Activated CD8-positive, alpha-beta memory T cell treated with anti-CD3 and anti-CD28 coated beads for 1 hour (primary cell): ENCODE measurements at regions not wholly inside any gene's neighbourhood (a gene's known extent, or its start where the extent isn't known, plus 50 kb on each side); places are given as distances from the start of the nearest gene placed in this dataset.
A peak's percentile ranks its signal among the peaks of the same experiment; 100 is the strongest.
"Not testable (repeated sequence)": the region's sequence is repeated elsewhere in the genome, so short reads cannot be mapped to it uniquely, and the experiment has no call there.

Experiments used
- DNase-seq, 2 donors: peaks; one replicate each; pipeline ENCODE4 v3.0.0-alpha.2; 2020; ENCODE audit warnings: low read depth in 1 of 2; ENCODE audit errors: extremely low read depth in 1 of 2

DNA sequence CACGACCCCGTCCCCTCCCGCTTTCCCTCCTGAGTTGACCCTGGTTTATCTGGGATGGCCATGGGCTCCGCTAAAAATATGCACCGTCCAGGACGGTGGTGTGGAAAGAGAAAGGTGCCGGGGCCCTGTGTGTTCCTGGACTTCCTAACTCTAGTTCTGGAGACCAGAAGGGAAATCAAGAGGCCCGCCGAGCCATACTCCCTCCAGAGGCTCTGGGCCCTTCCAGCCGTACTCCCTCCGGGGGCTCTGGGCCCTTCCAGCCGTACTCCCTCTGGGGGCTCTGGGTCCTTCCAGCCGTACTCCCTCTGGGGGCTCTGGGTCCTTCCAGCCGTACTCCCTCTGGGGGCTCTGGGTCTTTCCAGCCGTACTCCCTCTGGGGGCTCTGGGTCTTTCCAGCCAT is 168.5 kb downstream of the LAT start:
- not testable (repeated sequence) for DNase-seq

DNA sequence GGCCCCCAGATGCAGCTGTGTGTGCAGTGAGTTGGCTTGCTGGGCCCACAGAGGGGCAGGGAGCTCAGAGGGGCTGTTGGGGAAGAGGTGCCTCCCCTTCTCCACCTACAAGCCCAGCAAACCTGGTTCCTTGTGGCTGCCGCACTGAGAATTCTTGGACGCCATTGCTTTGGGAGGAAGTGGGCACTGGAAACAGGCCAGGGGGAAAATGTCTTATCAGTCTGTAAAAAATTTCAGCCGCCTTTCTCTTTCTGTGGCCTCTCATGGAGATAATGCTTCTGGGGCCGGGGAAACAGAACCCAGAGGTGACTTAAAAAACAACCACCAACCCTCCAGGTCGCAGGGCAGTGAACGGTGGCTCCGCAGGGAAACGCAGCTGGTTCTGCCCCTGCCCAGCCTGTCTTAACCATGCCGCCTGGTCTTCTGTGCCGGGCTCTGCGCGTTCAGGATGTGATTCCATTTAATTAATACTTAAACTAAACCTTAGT is 167.7 kb downstream of the LAT start:
- DNase-seq = not testable (repeated sequence)

DNA sequence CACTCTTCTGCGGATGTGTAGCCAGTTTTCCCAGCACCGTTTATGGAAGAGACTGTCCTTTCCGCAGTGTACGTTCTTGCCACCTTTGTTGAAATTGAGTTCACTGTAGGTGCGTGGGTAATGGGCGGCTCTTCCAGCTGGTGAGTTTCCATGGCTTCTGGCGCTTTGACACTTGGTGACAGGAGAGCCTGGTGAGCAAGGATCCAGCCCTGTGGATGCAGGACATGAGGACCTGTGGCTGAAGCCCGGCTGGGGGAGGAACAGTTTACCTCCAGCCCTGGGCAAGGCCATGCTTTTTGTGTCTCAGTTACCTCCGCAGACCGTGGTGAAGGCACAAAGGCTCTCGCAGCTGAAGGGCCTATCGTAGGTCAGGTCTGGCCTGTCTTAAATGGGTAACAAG is 166.5 kb downstream of the LAT start:
- no peak for DNase-seq

DNA sequence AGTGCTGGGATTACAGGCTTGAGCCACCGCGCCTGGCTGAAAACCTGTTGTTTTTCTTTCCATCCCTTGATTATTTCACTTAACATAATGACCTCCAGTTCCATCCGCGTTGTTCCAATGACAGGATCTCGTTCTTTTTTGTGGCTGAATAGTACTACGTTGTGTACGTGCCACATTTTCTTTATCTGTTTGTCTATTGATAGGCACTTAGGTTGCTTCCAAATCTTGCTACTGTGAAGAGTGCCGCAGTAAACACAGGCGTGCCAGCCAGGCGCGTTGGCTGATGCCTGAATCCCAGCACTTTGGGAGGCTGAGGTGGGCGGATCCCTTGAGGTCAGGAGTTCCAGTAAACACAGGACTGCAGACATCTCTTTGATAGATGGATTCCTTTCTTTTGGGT is 165.1 kb downstream of the LAT start:
- DNase-seq = not testable (repeated sequence)

DNA sequence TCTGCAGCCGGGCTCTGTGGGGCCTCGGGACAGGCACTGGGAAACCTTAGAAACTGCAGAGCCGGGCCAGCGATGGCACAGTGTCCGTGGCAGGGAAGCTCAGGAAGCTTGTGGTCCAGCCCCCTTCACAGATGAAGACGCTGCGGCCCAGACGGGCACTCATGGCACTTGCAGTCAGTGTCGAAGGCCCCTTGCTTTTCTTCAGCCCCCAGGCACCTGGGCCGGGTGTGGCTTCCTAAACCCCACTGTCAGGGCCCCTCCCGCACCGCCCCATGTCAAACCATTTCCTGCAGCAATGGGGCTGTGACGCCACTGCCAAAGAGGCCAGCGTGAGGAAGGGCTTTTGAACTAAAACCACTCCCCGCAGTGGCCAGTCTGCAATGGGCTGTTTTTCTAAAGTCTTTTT is 164.0 kb downstream of the LAT start:
- DNase-seq = peak; percentile 50 to 77

DNA sequence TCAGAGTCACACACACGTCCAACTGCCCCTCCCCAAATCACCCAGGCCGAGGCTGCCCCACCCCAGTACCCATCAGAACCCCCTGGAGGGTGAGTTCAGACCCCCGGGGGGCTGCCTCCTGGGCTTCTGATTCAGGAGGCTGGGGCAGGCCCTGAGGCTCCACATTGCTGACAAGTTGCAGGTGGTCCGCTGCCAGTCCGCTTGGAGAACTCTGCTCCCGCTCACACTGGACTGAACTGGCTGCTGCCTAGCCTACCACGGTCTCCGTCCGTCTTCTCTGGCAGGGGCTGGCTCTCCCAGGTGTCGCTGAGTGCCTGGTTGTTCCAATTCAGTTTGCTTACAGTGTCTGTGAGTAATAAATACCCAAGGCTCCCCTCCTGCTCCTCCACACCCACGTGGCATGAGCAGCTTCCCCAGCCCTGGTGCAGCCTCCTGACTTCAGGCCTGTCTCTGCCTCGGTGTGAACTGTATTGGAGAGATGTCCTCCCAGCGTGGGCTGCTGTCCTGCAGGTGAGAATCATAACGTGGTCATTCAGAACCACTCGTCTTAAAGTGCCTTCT is 163.4 kb downstream of the LAT start:
- no peak for DNase-seq

DNA sequence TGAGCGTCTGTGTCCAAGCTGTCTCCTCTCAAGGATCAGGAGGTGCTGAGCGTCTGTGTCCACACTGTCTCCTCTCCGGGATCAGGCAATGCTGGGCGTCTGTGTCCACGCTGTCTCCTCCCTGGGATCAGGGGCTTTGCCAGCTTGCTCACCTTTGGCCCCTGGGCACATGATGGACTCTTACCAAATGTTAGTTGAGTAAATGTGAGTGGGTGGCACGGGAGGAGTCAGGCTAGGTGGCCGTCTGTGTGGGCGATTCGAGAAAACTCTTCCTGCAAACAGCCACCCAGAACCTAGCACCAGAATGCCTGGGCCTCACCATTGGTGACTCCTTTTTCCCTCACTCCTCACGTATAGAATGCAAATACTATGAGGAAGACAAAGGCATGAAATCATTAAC is 162.9 kb downstream of the LAT start:
- DNase-seq = not testable (repeated sequence)

DNA sequence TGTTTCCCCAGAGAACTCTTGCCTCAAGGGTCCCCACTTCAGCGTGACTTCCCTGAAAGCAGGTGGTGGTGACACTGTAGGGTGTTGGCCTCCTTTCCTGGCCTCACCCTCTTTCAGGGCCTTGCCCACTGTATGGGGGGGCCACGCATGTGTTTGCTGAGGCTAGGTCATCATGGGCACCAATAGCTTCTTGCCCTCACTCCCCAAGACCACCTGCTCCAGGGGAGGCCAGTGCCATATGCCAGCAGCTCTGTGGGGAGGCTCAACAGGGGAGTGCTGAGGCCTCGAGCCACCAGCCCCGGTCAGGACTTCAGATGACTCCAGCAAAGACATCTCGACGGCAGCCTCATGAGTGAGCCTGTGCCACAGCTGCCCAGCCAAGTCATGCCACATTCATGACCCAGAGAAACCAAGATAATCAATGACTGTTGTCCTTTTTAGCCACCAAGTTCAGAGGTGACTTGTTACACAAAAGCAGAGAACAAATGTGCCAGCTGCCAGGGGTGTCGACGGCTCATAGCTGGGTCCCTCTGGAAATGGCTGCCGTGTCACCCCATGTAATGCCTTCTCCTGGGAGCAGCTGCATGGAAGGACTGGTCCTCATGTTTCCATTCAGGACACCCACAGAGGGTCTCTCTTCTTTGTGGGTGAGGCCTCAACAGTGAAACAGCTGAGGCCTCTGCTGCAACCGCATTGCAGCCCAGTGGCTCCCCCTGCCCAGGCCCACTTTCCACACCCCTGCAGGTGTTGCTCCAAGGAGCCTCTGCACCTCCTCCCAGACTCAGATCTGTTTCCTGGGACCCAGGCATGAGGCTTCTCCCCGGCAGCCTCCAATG is 162.2 kb downstream of the LAT start:
- not testable (repeated sequence) for DNase-seq

DNA sequence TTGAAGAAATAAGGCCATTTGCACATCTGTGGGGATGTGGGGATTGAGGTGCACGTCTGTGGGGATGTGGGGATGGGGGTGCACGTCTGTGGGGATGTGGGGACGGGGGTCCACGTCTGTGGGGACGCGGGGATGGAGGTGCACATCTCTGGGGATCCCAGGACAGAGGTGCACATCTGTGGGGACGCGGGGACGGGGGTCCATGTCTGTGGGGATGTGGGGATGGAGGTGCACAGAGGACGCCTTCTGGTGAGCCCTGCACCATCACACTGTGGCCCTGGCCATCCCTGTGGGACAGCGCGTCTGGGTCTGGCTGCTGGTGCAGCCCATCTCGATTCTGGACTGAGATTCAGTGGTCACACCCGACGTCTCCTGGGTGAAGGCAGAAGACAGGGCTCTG is 161.4 kb downstream of the LAT start:
- no peak for DNase-seq

DNA sequence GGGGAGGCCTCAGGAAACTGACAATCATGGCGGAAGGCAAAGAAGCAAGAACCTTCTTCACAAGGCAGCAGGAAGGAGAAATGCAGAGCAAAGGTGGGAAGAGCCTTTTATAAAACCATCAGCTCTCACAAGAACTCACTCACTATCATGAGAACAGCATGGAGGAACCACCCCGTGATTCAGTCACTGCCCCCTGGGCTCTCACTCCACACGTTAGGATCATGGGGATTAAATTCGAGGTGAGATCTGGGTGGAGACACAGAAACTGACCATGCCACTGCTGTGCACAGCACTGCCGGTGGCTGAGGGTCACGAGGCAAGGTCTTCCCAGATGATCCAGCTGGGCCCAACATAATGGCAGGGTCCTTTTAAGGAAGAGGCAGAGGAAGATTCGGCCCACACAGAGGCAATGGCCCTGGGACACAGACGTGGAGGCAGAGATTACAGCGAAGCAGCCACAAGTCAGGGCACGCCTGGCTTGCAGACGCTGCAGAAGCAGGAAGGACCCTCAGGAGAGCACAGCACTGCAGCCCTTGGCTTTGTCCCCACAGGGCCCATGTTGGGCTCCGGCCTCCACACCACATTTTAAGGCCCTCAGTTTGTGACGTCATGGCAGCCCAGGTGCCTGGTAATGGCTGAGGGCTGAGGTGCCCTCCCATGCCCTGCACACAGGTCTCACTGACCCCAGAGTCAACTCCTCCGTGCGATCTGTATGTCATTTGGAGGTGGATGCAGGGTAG is 160.8 kb downstream of the LAT start:
- not testable (repeated sequence) for DNase-seq

DNA sequence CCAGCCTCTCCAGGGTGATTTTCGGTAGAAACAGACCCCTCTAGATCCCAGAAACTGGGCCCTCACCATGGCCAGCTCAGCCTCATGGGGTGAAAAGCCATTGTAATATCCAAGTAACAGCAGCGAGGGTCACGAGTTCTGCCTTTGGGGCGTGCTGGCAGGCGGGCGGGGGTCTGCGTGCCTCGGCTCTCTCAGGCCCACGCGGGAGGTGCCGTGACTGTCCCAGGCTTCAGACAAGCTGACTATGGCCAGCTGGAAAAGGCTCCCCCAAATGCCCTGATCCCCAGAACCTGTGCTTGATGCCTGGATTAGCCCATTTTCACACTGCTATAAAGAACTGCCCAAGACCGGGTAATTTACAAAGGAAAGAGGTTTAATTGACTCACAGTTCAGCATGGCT is 160.2 kb downstream of the LAT start:
- not testable (repeated sequence) for DNase-seq

DNA sequence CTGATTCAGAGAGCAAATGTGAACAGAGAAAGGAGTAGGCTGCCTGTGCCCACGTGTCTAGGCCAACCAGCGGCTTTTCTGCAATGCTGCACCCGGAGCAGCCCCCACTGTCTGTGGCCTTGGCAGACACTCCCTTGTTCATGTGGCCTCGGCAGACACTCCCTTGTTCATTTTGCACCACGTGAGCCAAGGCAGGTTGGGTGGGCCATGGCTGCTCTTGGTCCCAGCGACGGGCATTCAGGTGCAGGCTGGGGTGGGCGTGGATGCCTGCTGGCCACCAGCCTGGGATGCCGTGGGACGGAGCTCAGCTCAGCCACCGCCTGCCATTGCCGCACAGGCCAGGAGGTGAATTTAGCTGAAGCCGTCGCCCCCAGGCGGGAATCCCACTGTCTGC is 159.8 kb downstream of the LAT start:
- not testable (repeated sequence) for DNase-seq

DNA sequence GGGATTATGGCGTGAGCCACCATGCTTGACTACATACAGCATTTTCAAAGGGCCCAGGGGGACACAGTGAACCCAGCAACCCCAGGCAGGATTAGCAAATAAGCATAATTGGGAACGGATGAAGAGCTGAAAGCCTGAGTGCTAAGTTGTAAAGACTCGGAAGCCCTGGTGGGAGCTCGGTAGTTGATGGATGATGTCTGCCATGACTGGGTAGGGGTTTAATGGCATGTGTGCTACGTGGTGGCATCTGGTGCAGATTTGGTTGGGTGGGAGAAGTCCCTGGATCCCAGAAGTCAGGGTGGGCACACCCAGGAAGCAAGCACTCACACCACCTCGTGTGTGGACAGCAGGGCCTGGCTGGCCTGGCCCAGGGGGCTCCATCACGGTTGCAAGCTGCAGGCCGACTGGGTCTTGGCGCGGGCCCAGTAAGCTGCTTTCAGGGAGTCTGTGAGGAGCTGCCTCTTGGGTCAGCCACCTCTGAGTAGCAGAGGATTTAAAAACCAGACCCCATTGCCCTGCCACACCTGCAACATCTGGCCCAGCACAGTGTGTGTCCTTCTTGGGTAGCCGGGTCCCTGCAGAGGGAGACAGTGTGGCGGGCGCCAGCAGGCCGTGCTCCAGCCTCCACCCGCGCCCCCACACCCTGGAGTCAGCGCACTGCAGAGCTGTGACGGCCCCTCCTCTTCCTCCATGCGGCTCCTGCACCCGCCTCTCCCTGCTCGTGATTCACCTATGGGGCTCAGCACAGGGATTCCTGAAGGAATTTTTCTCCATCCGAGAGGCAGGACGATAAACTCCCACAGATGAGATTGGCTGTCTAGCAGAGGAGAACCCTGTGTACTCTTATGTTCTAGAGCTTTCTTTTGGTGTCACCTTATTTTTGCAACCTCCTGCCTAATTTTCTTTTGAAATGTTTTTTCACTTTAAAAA is 159.2 kb downstream of the LAT start:
- DNase-seq = not testable (repeated sequence)

DNA sequence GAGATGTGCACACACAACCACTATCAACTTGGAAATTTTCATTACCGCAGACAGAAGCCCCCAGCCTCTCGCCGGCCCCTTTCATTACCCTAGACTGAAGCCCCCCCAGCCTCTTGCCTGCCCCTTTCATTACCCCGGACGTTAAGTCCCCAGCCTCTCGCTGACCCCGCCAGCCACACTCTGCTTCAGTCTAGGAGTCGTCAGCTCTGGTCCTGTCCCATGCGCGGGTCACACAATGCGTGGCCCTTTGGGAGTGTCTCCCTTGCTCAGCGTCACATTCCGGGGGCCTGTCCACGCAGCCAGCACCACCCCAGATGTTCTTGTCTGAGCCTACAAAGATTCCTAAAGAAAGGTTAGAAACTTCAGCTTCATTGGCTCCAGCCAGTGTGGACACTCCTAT is 157.7 kb downstream of the LAT start:
- DNase-seq = not testable (repeated sequence)

DNA sequence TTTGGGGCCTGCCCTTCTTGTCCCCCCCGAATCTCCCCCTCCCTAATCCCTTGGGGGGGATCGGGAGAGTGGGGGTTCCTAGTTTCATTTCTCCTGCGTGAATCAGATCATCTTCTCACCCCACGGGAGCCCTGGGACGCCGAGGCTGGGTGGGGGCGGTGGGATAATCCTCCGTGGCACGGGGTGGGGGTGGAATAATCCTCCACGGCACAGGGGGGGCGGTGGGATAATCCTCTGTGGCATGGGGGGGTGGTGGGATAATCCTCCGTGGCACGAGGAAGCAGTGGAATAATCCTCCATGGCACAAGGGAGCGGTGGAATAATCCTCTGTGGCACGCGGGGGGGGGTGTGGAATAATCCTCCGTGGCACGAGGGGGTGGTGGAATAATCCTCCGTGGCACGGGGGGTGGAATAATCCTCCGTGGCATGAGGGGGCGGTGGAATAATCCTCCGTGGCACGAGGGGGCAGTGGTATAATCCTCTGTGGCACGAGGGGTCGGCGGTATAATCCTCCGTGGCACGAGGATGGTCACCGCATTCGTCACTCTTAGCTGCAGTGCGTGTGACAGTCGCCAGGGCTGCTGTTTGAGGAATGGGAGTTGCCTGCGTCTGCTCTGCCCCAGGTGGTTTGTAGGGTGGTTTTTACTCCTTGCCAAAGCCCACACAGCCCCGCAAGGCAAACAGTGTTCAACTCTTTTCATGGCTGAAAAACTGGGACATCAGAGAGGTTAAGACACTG is 156.9 kb downstream of the LAT start:
- DNase-seq = no peak

DNA sequence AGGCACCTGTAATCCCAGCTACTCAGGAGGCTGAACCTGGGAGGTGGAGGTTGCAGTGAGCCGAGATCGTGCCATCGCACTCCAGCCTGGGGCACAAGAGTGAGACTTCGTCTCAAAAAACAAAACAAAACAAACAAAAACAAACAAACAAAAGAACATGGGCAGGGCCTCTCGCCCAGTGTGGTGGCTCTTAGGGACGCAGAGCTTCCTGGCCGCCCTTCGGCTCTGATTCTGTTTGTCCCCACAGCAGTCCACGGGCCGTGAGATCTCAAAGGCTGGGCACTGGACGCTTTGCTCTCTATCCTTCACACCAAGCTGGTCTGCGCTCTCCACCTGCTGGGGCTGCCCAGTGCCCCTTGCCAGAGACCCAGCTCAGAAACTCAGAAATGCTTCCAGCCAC is 156.3 kb downstream of the LAT start:
- DNase-seq = not testable (repeated sequence)

DNA sequence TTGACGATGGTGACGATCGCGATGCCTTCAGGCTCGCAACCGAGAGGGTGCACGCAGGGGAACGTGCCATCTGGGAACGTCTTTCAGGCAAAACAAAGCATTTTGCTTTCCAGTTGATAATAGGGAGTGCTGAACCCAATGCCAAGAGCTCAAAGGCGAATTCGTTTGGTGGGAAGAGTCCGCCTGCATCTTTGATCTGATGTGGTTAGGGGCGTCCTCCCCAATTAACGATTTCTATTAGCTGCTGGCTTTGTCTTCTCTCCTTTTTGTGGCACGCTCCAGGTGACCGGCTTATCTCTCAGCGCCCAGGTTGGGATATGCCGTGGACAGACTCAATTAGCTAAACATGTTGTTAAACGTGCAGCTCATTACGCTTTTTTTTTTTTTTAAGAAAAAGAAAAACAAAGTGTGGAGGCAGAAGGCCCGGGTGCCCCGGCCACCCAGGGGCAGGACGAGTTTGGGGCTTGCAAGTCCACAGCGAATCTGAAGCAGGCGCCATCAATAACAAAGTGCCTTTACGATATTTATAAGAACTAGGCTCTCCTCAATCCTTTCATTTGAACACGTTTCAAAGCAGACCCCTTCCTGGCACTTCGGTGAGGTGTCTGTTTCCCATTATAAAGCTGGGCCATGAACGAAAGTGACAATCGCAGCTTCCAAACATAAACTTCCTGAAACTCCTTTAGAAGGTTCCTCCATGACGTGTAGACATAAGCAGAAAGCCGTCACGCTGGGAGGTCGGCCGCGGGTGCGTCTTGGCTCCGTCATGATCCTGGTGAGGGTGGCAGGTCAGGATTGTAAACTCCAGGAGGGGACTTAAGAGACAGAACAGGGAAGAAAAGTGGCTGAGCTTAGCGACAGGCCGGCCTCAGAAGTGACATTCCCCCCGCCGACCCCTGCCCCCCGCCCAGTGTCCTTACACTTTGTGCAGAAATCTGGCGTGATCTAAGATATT is 155.3 kb downstream of the LAT start:
- DNase-seq = not testable (repeated sequence)

DNA sequence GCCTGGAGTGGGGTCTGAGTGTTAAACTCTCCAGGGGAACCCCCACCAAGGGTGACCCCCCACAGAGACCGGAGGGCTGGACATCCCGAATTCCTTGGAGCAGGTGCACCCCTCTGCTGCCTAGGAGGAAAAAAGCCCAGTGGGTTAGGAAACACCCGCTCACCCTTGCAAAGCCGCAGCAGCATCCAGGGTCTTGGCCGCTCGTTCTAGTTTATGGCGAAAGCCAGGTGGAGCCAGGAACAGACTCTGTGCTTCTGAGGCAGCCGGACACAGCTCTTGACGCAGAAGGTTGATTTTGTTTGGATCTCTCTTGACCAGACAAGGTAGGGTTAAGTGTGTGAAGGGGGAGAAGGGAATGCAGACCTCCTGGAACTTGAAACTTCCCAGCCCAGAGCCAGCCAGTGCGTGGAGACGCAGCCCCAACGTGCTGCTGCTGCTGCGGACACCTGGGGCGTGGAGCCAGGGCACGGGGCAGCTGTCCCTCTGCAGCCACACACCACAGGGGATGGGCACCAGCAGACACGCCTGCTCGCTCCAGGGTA is 154.5 kb downstream of the LAT start:
- DNase-seq = no peak
